KBM-7 (cell line): ENCODE measurements at regions not wholly inside any gene's neighbourhood (a gene's known extent, or its start where the extent isn't known, plus 50 kb on each side); places are given as distances from the start of the nearest gene placed in this dataset.
"Not testable (repeated sequence)": the region's sequence is repeated elsewhere in the genome, so short reads cannot be mapped to it uniquely, and the experiment has no call there.

Source experiments
- DNase-seq: peaks from one replicate; pipeline ENCODE4 v3.0.0-alpha.2; 2015
- in situ Hi-C: fragments of 300-500 bp; cut with MboI; formaldehyde crosslinking; loops from 2 replicates; pipeline ENCODE4 v1.14.3; 2020; ENCODE audit warnings: low sequenced_read_pairs, low pct_unique_long_range_greater_than_20kb, mixed read lengths

- in situ Hi-C loops, result no loop called here
- no peak for DNase-seq
Measured at GRCh38 chr4:187612301-187612700, 383.3 kb upstream of the ZFP42 start.

- in situ Hi-C loops, result no loop called here
- no peak for DNase-seq
Measured at GRCh38 chr4:187613089-187613839, 382.3 kb upstream of the ZFP42 start.

- in situ Hi-C loops, result no loop called here
- DNase-seq, result no peak
Measured at GRCh38 chr4:187615972-187616371, 379.6 kb upstream of the ZFP42 start.

- DNase-seq, result no peak
- in situ Hi-C loops, result no loop called here
Measured at GRCh38 chr4:187617113-187617512, 378.5 kb upstream of the ZFP42 start.

- in situ Hi-C loops, result no loop called here
- DNase-seq, result no peak
Measured at GRCh38 chr4:187618701-187619281, 376.8 kb upstream of the ZFP42 start.

- DNase-seq, result no peak
- in situ Hi-C loops, result no loop called here
Measured at GRCh38 chr4:187619319-187619718, 376.3 kb upstream of the ZFP42 start.

- in situ Hi-C loops, result no loop called here
- DNase-seq, result no peak
Measured at GRCh38 chr4:187632260-187632995, 363.1 kb upstream of the ZFP42 start.

GRCh38 chr4:187633245-187633644 is 362.3 kb upstream of the ZFP42 start:
- no peak for DNase-seq
- in situ Hi-C loops, result no loop called here

GRCh38 chr4:187656959-187657358 is 338.6 kb upstream of the ZFP42 start:
- DNase-seq, result no peak
- in situ Hi-C loops, result no loop called here

- in situ Hi-C loops, result no loop called here
- no peak for DNase-seq
Measured at GRCh38 chr4:187663076-187663475, 332.5 kb upstream of the ZFP42 start.

- no peak for DNase-seq
- in situ Hi-C loops, result no loop called here
Measured at GRCh38 chr4:187664011-187664410, 331.6 kb upstream of the ZFP42 start.

- in situ Hi-C loops, result no loop called here
- no peak for DNase-seq
Measured at GRCh38 chr4:187665086-187665485, 330.5 kb upstream of the ZFP42 start.

GRCh38 chr4:187666034-187666433 is 329.5 kb upstream of the ZFP42 start:
- in situ Hi-C loops, result no loop called here
- DNase-seq, result no peak

- no peak for DNase-seq
- in situ Hi-C loops, result no loop called here
Measured at GRCh38 chr4:187666697-187667494, 328.7 kb upstream of the ZFP42 start.

- in situ Hi-C loops, result no loop called here
- no peak for DNase-seq
Measured at GRCh38 chr4:187668526-187669082, 327.0 kb upstream of the ZFP42 start.

GRCh38 chr4:187671521-187671920 is 324.1 kb upstream of the ZFP42 start:
- in situ Hi-C loops, DNase-seq: not testable (repeated sequence)

- in situ Hi-C loops, DNase-seq: not testable (repeated sequence)
Measured at GRCh38 chr4:187671958-187672357, 323.6 kb upstream of the ZFP42 start.

- DNase-seq, in situ Hi-C loops: not testable (repeated sequence)
Measured at GRCh38 chr4:187672526-187672925, 323.0 kb upstream of the ZFP42 start.

- in situ Hi-C loops, result no loop called here
- no peak for DNase-seq
Measured at GRCh38 chr4:187679450-187679849, 316.1 kb upstream of the ZFP42 start.
